Endothelial cell (in vitro differentiated cells): ENCODE measurements at regions not wholly inside any gene's neighbourhood (a gene's known extent, or its start where the extent isn't known, plus 50 kb on each side); places are given as distances from the start of the nearest gene placed in this dataset.

ENCODE experiments used
- DNase-seq: peaks from one replicate; pipeline ENCODE4 v3.0.0; 2021; ENCODE audit warnings: low spot score
- H3K27ac Mint-ChIP-seq: one replicate; pipeline ENCODE4 v1.8.0; 2021; ENCODE audit warnings: mixed read lengths, inconsistent platforms; ENCODE audit not compliant: unreplicated experiment
- H3K27me3 Mint-ChIP-seq: one replicate; pipeline ENCODE4 v1.8.0; 2021; ENCODE audit warnings: mild to moderate bottlenecking, moderate library complexity, mixed read lengths, inconsistent platforms; ENCODE audit not compliant: unreplicated experiment
- H3K36me3 Mint-ChIP-seq: one replicate; pipeline ENCODE4 v1.8.0; 2021; ENCODE audit warnings: mild to moderate bottlenecking, low read depth, mixed read lengths, inconsistent platforms; ENCODE audit not compliant: unreplicated experiment
- H3K4me1 Mint-ChIP-seq: one replicate; pipeline ENCODE4 v1.8.0; 2021; ENCODE audit warnings: mild to moderate bottlenecking, mixed read lengths, inconsistent platforms; ENCODE audit not compliant: unreplicated experiment
- H3K4me3 Mint-ChIP-seq: one replicate; pipeline ENCODE4 v1.8.0; 2021; ENCODE audit warnings: mild to moderate bottlenecking, mixed read lengths, inconsistent platforms; ENCODE audit not compliant: unreplicated experiment
- H3K9me3 Mint-ChIP-seq: one replicate; pipeline ENCODE4 v1.8.0; 2021; ENCODE audit warnings: mixed read lengths, inconsistent platforms; ENCODE audit not compliant: unreplicated experiment
- CTCF ChIP-seq: fragments of 200-600 bp; sonication (generic); IDR thresholded peaks from one replicate; pipeline ENCODE4 v1.5.0; 2021; ENCODE audit warnings: antibody characterized with exemption; ENCODE audit not compliant: unreplicated experiment

DNA sequence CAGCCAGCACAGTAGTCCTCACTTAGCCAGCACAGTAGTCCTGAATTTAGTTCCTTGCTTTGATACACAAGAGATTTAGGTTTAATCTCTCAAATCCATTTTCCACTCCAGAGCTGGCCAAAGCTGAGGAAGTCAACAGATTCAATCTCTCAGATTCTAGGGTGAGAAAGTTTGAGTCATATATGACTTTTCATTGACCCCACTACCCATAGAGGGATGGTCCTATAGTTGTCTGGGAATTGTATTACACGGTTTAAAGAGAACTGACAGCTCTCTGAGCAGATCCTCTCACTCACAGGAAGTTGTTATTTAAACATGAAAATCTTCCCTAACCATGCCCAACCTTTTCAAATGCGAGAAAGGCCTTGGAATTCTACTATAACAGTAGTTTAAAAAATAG is 641.8 kb upstream of the SEMA3D start:
- H3K36me3 Mint-ChIP-seq: no peaks in the 10 kb centered on the region
- no peak for DNase-seq
- H3K9me3 Mint-ChIP-seq: no peaks in the 10 kb centered on the region
- H3K27ac Mint-ChIP-seq: no peak overlapping the region
- H3K27me3 Mint-ChIP-seq: peaks cover 4% of the 10 kb centered on the region
- no peak overlapping the region for H3K4me3 Mint-ChIP-seq
- no peak for TF ChIP-seq CTCF
- peaks cover 5% of the 10 kb centered on the region for H3K4me1 Mint-ChIP-seq

DNA sequence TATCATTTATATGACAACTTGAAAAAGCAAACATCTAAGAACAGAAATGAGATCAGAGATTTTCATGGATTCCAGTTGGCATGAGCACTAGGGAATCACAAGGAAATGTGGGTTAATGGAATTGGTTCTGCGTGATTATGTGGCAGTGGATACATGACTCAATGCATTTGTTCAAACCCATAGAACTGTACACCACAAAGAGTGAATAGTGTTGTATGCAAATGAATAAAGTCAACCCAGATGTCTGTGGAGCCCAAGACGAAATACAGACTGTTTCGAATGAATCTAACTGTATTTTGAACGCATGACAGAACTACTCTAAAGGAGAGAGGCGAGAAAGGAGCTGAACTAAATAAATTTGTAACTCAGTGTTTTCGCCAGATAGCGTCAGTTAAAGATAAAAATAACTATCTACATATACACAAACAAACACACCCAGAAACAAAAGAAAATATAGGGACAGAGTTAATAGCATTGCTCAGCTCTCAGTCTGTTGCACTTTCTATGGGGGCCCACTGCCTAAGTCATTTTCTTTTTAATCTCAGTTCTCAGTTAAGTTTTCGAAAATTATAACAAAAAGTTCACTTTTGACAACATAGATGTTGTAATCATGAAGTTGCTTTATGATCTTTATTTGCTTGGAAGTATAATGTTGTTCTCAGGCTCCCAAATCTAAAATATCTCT is 636.7 kb upstream of the SEMA3D start:
- H3K4me1 Mint-ChIP-seq: no peaks in the 10 kb centered on the region
- peaks cover 4% of the 10 kb centered on the region for H3K27me3 Mint-ChIP-seq
- DNase-seq: no peak
- H3K36me3 Mint-ChIP-seq: no peaks in the 10 kb centered on the region
- H3K4me3 Mint-ChIP-seq: no peak overlapping the region
- H3K9me3 Mint-ChIP-seq: no peaks in the 10 kb centered on the region
- H3K27ac Mint-ChIP-seq: no peak overlapping the region
- TF ChIP-seq CTCF: no peak

DNA sequence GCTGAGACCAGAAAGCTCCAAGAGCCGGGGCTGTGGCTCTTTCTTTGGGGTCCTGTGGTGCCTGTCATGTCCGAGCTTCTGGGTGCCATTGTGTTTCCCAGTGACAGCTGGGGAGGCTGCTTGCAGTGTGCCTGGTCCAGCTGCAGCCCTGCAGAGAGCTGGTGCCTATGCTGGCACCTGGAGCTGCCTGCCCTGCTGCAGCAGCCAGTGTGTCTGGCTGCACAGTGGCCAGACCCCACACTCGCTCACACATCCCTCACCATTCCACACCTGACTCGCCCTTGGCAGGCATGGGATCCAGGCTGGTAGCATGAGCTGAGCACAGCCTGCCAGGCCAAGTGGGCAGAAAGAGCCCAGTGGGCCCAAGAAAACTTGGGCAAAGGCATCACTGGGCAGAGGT is 635.1 kb upstream of the SEMA3D start:
- TF ChIP-seq CTCF: no peak
- H3K27me3 Mint-ChIP-seq: peaks cover 4% of the 10 kb centered on the region
- H3K36me3 Mint-ChIP-seq: no peaks in the 10 kb centered on the region
- no peak for DNase-seq
- H3K4me1 Mint-ChIP-seq: no peaks in the 10 kb centered on the region
- H3K27ac Mint-ChIP-seq: no peak overlapping the region
- no peaks in the 10 kb centered on the region for H3K9me3 Mint-ChIP-seq
- no peak overlapping the region for H3K4me3 Mint-ChIP-seq

DNA sequence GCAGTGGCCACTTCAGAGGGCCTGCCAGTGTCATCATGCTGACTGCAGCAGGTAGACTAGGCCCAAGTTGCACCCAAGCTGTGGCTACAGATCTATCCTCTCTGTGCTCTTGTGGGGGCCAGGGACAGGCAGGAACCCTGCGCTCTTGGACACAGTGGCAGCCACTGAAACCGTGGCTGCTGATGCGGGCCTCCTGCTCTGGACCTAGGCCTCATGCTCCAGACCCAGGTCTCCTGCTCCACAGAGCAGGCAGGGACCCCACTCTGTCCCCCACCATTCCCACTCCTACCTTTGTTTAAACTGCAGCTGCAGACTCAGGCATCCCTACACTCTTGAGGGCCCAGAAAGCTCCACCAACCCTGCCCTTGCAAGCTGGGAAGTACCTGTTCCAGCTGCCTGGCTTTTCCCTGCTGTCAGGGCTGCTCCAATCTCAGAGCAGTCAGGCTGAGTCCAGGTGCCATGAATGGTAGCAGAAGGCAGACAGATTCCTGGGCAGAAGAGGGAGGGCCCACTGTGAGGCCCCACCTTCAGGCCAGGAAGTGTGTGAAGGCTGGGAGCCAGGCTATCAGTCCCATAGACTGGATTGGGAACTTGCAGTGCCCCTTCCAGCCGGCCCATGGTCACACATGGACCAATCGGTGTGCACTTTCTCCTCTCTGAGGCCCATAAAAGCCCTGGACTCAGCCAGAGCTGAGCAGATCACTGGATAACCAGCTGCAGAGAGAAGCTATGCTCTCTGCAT is 634.0 kb upstream of the SEMA3D start:
- H3K4me1 Mint-ChIP-seq: no peaks in the 10 kb centered on the region
- no peak for TF ChIP-seq CTCF
- no peak overlapping the region for H3K4me3 Mint-ChIP-seq
- H3K27ac Mint-ChIP-seq: no peak overlapping the region
- H3K9me3 Mint-ChIP-seq: no peaks in the 10 kb centered on the region
- no peak for DNase-seq
- H3K36me3 Mint-ChIP-seq: no peaks in the 10 kb centered on the region
- peaks cover under 1% of the 10 kb centered on the region for H3K27me3 Mint-ChIP-seq

GRCh38 chr7:85815526-85815925 is 628.7 kb upstream of the SEMA3D start:
- no peak overlapping the region for H3K27ac Mint-ChIP-seq
- no peaks in the 10 kb centered on the region for H3K4me1 Mint-ChIP-seq
- H3K36me3 Mint-ChIP-seq: no peaks in the 10 kb centered on the region
- no peaks in the 10 kb centered on the region for H3K9me3 Mint-ChIP-seq
- no peak overlapping the region for H3K4me3 Mint-ChIP-seq
- DNase-seq: no peak
- TF ChIP-seq CTCF: no peak
- no peaks in the 10 kb centered on the region for H3K27me3 Mint-ChIP-seq
